Kidney epithelial cell (primary cell): ENCODE measurements at regions not wholly inside any gene's neighbourhood (a gene's known extent, or its start where the extent isn't known, plus 50 kb on each side); places are given as distances from the start of the nearest gene placed in this dataset.

ENCODE experiments used
- DNase-seq: peaks from one replicate; pipeline ENCODE4 v3.0.0-alpha.2; 2010; ENCODE audit warnings: low read depth
- H3K27me3 ChIP-seq: 2 replicates; pipeline ENCODE4 v1.6.0; 2011; ENCODE audit warnings: low read length; ENCODE audit not compliant: control insufficient read depth, insufficient read depth
- H3K36me3 ChIP-seq: 2 replicates; pipeline ENCODE4 v1.5.1; 2011; ENCODE audit warnings: low read length; ENCODE audit not compliant: control insufficient read depth, insufficient read depth
- H3K4me3 ChIP-seq: 2 replicates; pipeline ENCODE4 v1.5.1; 2011; ENCODE audit warnings: low read depth, mild to moderate bottlenecking, control low read depth, low read length
- TF ChIP-seq, protein P1 (sequence below): IDR thresholded peaks from 2 replicates; pipeline ENCODE4 v1.5.1; 2011; ENCODE audit warnings: mild to moderate bottlenecking, moderate library complexity, low read length, control low read depth, inconsistent platforms; ENCODE audit not compliant: insufficient read depth, poor library complexity, severe bottlenecking

DNA sequence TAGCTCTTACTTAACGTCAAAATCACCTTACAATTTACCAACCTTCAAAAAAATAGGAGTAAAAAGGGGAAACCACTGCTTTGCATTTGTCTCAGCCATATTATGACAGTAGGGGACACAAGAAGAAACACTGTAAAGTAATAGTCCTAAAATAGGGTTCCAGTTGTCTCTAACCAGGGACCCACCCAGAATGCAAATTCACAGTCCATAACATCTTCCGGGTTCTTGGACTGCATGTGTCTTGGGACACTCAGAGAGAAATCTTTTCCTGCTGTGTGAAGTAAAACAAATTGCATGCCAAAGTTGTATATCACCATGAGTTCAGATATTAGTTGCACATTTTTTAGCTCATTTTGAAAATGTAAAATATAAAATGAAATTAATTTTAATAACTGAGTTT is 69.8 kb upstream of the PGR start:
- H3K27me3 ChIP-seq: no peaks in the 10 kb centered on the region
- DNase-seq: no peak
- no peaks in the 10 kb centered on the region for H3K36me3 ChIP-seq
- H3K4me3 ChIP-seq: no peak overlapping the region
- TF ChIP-seq, protein P1, sequence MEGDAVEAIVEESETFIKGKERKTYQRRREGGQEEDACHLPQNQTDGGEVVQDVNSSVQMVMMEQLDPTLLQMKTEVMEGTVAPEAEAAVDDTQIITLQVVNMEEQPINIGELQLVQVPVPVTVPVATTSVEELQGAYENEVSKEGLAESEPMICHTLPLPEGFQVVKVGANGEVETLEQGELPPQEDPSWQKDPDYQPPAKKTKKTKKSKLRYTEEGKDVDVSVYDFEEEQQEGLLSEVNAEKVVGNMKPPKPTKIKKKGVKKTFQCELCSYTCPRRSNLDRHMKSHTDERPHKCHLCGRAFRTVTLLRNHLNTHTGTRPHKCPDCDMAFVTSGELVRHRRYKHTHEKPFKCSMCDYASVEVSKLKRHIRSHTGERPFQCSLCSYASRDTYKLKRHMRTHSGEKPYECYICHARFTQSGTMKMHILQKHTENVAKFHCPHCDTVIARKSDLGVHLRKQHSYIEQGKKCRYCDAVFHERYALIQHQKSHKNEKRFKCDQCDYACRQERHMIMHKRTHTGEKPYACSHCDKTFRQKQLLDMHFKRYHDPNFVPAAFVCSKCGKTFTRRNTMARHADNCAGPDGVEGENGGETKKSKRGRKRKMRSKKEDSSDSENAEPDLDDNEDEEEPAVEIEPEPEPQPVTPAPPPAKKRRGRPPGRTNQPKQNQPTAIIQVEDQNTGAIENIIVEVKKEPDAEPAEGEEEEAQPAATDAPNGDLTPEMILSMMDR: no peak

DNA sequence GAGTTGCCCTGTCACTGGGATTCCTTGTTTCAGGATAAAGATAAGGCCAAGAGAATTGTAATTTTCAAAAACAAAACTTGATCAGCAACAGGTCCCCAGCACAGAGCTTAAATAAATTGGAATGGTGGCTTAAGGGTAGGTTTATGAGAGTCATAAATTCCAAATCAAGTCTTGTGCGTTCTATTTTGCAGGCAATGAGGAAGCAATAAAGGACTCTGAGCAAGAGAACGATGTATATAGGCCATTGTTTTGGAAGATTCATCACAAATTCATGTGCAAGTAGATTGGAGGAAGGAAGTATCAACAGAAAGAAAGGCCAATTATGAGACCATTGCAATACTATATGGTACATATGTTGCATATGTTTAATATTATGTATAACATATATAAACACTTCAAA is 65.7 kb upstream of the PGR start:
- TF ChIP-seq, protein P1: no peak
- DNase-seq: no peak
- Histone ChIP-seq H3K36me3 (no peaks in the 10 kb centered on the region), H3K27me3 (no peaks in the 10 kb centered on the region), H3K4me3 (no peak overlapping the region)

DNA sequence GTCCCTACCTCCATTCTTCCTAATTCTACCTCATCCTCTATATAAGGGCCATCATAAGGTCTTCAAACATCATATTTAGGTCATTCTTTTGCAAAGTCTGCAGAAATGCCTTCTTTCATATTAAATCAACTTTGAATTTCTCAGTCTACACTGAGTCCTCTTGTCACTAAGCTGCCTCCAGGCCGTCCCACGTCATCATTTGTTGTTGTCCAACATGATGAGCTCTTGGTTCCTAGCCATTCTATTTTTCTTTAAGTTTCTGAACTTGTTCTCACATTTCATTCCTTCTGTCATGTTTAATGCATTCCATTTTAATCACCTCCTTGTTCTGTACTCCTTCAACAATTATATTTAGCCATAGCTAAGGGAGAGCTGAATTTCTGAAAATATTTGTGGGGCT is 59.2 kb upstream of the PGR start:
- Histone ChIP-seq H3K27me3 (no peaks in the 10 kb centered on the region), H3K4me3 (no peak overlapping the region), H3K36me3 (no peaks in the 10 kb centered on the region)
- DNase-seq: no peak
- TF ChIP-seq, protein P1: no peak

DNA sequence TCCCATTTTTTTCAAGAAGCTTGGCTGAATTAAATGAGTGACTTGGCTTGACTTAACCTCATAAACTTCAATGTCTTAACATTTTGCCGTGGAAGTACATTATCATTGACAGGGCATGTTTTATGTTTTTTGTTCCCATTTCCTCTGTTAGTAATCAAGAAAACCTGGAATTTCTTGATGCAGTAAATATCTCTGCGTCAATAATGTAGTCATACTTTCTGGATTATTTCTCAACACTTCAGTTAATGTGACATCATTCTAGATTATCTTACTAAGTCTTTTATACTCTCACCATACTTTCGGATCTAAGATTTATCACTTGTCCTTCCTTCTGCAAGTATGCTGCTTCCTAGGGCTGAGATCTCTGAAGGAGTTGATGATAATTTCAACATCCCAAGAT is 58.6 kb upstream of the PGR start:
- no peaks in the 10 kb centered on the region for H3K27me3 ChIP-seq

DNA sequence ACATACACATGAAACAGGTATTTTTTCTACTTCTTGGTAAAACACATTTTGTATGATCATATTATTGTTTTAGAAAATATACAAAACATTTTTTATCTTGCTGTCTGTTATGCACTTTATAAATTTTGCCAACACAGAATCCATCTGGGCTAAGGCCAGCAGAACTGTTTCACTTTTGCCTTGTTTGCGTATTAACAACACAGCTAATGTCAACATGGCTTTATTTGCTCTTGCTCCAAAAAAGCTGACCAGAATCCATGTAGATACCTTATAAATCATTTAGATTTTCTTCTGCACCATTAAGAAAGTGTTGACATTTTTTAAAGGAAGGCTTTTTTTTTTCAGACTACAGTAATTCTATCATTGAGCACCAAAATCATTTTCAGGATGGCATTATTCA is 58.1 kb upstream of the PGR start:
- Histone ChIP-seq H3K36me3 (no peaks in the 10 kb centered on the region), H3K4me3 (no peak overlapping the region), H3K27me3 (no peaks in the 10 kb centered on the region)
- TF ChIP-seq, protein P1: no peak
- DNase-seq: no peak

More for the DNA sequence above, 58.6 kb upstream of the PGR start:
- TF ChIP-seq, protein P1: no peak
- Histone ChIP-seq H3K36me3 (no peaks in the 10 kb centered on the region), H3K4me3 (no peak overlapping the region)
- no peak for DNase-seq

DNA sequence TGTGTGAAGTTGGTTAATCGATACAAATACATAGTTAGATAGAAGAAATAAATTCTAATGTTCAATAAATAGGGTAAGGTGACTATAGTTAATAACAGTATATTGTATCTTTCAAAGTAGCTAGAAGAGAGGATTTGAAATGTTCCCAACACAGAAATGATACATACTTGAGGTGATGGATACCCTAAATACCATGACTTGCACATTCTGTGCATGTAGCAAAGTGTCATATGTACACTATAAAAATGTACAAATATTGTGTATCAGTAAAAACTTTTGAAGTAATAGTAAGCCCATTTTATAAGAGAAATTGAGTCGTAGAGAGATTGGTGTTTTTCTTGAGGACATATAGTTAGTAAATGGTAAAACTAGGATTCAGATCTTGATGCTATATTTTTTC is 56.4 kb upstream of the PGR start:
- no peaks in the 10 kb centered on the region for H3K36me3 ChIP-seq
- TF ChIP-seq, protein P1: no peak
- DNase-seq: no peak
- no peak overlapping the region for H3K4me3 ChIP-seq
- H3K27me3 ChIP-seq: no peaks in the 10 kb centered on the region
